H1 (cell line): ENCODE measurements at regions not wholly inside any gene's neighbourhood (a gene's known extent, or its start where the extent isn't known, plus 50 kb on each side); places are given as distances from the start of the nearest gene placed in this dataset.

ENCODE experiments used
- JUND ChIP-seq: IDR thresholded peaks from 2 replicates; pipeline ENCODE4 v1.6.1; 2011; ENCODE audit warnings: mild to moderate bottlenecking, improper control_type of control experiment, low read length
- KDM1A ChIP-seq: fragments of 200-600, 300-600 bp; sonication (generic); IDR thresholded peaks from 2 replicates; pipeline ENCODE4 v1.7.1; 2016; ENCODE audit warnings: mild to moderate bottlenecking, low read length, borderline replicate concordance
- KDM4A ChIP-seq: IDR thresholded peaks from one replicate; pipeline ENCODE4 v1.7.1; 2012; ENCODE audit warnings: low read depth, mild to moderate bottlenecking, moderate library complexity, low read length, inconsistent platforms; ENCODE audit not compliant: severe bottlenecking
- RAD21 ChIP-seq, 2 experiments: IDR thresholded peaks in 1 of 2; conservative IDR thresholded peaks in 1 of 2; 2 replicates each; pipeline ENCODE4 v1.6.1; 2011; ENCODE audit warnings: low read depth in 2 of 2, low read length in 2 of 2, improper control_type of control experiment in 1 of 2, inconsistent platforms in 1 of 2, mild to moderate bottlenecking in 1 of 2, moderate library complexity in 1 of 2
- TAF1 ChIP-seq: IDR thresholded peaks from 2 replicates; pipeline ENCODE4 v1.6.1; 2011; ENCODE audit warnings: mild to moderate bottlenecking, low read depth, low read length
- TBP ChIP-seq: IDR thresholded peaks from 2 replicates; pipeline ENCODE4 v1.6.1; 2011; ENCODE audit warnings: low read depth, low read length, improper control_type of control experiment
- TF ChIP-seq, protein P1 (sequence below): IDR thresholded peaks from 2 replicates; pipeline ENCODE4 v1.6.1; 2011; ENCODE audit warnings: low read depth, mild to moderate bottlenecking, low read length; ENCODE audit not compliant: insufficient read depth
- TF ChIP-seq, protein P2 (sequence below), 3 experiments: IDR thresholded peaks; 1 replicate in 2 of 3; 2 replicates in 1 of 3; pipeline versions ENCODE4 v1.5.1 to v1.6.1; 2011; ENCODE audit warnings: low read length in 3 of 3, mild to moderate bottlenecking in 3 of 3, inconsistent platforms in 2 of 3, low read depth in 1 of 3, moderate library complexity in 1 of 3; ENCODE audit not compliant: insufficient read depth in 1 of 3; ENCODE audit errors: control extremely low read depth in 1 of 3

DNA sequence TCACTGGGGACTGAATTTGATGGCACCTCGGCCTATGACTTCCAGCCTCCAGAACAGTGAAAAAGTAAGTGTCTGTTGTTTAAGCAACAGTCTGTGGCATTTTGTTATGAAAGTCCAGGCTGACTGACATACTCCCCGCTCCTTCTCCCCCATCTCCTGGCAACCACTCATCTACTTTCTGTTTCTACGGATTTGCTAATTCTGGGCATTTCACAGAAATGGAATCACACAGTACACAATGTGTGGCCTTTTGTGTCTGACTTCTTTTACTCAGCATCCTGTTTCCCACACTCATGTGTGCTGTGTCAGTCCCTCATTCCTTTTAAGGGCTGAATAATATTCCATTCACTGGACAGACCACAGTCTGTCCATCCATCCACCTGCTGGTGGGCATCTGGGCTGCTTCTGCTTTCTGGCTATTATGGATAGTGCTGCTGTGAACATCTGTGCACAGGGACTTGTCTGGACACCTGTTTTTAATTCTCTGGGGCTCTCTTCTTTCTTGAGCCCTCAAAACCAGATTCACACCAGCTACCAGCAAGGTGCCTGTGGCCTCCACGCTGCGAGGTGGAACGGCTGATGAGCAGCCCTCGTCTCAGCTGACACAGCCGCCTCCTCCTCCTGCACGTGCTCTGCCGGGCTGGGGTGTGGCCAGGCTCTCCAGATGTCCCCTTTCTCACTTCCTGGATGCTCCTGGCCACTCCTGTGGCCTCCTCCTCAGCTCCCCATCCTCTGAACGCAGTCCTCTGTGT lies 333.1 kb downstream of the CTTN start (continued):
- TF ChIP-seq, protein P1, sequence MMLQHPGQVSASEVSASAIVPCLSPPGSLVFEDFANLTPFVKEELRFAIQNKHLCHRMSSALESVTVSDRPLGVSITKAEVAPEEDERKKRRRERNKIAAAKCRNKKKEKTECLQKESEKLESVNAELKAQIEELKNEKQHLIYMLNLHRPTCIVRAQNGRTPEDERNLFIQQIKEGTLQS = no peak
- TF ChIP-seq, protein P2, sequence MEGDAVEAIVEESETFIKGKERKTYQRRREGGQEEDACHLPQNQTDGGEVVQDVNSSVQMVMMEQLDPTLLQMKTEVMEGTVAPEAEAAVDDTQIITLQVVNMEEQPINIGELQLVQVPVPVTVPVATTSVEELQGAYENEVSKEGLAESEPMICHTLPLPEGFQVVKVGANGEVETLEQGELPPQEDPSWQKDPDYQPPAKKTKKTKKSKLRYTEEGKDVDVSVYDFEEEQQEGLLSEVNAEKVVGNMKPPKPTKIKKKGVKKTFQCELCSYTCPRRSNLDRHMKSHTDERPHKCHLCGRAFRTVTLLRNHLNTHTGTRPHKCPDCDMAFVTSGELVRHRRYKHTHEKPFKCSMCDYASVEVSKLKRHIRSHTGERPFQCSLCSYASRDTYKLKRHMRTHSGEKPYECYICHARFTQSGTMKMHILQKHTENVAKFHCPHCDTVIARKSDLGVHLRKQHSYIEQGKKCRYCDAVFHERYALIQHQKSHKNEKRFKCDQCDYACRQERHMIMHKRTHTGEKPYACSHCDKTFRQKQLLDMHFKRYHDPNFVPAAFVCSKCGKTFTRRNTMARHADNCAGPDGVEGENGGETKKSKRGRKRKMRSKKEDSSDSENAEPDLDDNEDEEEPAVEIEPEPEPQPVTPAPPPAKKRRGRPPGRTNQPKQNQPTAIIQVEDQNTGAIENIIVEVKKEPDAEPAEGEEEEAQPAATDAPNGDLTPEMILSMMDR (IDR thresholded peaks at IDR 0.05; ENCODE audit: control extremely low read depth in 1 of 3, insufficient read depth in 1 of 3, low read depth in 1 of 3, low read length in 3 of 3) = no peak
- TF ChIP-seq KDM4A (no peak), TBP (no peak), TAF1 (no peak), RAD21 (IDR thresholded peaks at IDR 0.05 in 1 of 2, conservative IDR thresholded peaks at IDR 0.05 in 1 of 2; ENCODE audit: low read depth in 2 of 2, low read length in 2 of 2) (no peak), JUND (no peak), KDM1A (no peak)
